ENCODE measurements at regions not wholly inside any gene's neighbourhood (a gene's known extent, or its start where the extent isn't known, plus 50 kb on each side); places are given as distances from the start of the nearest gene placed in this dataset.

DNA sequence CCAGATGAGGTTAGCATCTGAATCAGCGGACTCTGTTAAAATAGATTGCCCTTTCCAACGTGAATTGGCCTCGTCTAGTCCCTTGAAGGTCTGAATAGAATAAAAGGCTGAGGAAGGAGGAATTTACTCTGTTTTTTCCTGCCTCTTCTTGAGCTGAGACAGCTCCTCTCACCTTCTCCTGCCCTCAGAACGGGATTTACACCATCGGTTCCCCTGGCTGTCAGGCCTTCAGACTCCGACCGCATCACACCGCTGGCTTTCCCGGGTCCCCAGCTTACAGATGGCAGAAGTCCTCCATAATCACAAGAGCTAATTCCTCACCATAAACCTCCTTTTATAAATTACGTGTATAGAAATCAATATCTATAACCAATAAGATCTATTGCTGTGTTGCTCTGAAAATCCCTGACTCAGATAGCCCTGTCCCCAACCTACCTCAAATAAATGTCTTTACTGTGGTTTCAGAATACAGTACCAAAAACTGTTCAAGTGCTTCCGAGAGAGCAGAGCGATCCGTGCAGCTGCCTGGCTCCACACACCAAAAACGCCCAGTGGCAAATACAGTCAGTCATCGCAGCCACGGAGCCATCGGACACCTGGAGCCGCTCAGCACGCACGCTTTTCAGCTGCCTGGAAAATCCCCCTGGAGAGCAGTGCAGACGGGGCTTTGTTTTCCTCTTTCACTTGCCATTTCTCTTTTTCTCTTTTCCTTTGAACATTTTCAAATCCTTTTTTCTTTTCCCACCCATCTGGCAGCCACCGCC is 196.9 kb downstream of the NRP2 start:
- H3K4me3 ChIP-seq (IDR thresholded peaks at IDR 0.05; ENCODE audit: insufficient read depth, low read depth, low read length): no peak overlapping the region
- no peaks in the 10 kb centered on the region for H4K20me1 ChIP-seq (ENCODE audit: insufficient read depth)
- no peaks in the 10 kb centered on the region for H3K4me1 ChIP-seq (ENCODE audit: low read depth, poor library complexity, severe bottlenecking)
- H3K79me2 ChIP-seq (ENCODE audit: insufficient read depth, low read depth): no peaks in the 10 kb centered on the region
- no peak overlapping the region for H3K9ac ChIP-seq
- no peak overlapping the region for H3K4me2 ChIP-seq
- H3K27ac ChIP-seq: no peak overlapping the region
- TF ChIP-seq, protein P1, sequence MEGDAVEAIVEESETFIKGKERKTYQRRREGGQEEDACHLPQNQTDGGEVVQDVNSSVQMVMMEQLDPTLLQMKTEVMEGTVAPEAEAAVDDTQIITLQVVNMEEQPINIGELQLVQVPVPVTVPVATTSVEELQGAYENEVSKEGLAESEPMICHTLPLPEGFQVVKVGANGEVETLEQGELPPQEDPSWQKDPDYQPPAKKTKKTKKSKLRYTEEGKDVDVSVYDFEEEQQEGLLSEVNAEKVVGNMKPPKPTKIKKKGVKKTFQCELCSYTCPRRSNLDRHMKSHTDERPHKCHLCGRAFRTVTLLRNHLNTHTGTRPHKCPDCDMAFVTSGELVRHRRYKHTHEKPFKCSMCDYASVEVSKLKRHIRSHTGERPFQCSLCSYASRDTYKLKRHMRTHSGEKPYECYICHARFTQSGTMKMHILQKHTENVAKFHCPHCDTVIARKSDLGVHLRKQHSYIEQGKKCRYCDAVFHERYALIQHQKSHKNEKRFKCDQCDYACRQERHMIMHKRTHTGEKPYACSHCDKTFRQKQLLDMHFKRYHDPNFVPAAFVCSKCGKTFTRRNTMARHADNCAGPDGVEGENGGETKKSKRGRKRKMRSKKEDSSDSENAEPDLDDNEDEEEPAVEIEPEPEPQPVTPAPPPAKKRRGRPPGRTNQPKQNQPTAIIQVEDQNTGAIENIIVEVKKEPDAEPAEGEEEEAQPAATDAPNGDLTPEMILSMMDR (conservative IDR thresholded peaks at IDR 0.05; ENCODE audit: low read depth, low read length): no peak
- no peak overlapping the region for H2AFZ ChIP-seq (ENCODE audit: low read depth)
- H3K36me3 ChIP-seq (ENCODE audit: insufficient read depth): no peaks in the 10 kb centered on the region
- no peaks in the 10 kb centered on the region for H3K27me3 ChIP-seq (ENCODE audit: insufficient read depth, low read depth)

DNA sequence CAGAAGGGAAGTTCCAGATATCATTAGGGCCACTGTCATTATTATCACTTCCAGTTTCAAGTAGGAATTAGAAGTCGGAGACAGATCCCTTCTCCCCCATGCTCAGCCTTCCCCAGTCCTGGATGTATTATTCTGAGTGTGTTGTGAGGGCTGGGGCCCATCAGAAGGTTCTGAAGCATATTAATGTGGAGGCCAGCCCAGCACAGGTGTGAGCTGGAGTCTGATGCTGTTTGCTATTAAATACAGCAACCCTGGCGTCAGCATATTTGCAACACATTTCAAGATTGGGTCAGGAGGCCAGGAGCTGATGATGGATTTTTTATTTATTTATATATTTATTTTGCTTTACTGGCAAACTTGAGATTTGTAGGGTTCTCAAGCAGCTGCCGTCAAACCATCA is 195.2 kb downstream of the NRP2 start:
- H2AFZ ChIP-seq (ENCODE audit: low read depth): no peak overlapping the region

DNA sequence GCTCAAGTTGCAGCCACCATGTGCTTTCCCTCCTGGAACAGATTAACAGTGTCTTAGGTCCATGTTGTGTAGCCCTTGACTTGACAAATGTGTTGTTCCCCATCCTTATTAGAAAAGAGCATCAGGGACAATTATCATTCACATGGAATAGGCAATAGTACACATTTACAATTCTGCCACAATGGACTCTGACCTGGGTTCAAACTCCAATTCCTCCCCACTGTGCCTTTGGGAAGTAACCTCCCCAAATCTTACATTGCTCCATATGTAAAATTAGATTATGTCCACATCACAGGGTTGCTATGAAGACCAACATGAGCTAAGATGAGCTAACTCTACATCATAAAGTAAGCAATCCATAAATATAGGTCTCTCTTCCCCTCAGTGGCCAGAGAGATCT is 193.8 kb downstream of the NRP2 start:
- Histone ChIP-seq H3K27me3 (ENCODE audit: insufficient read depth, low read depth) (no peaks in the 10 kb centered on the region), H3K9ac (no peak overlapping the region), H2AFZ (ENCODE audit: low read depth) (no peak overlapping the region), H3K27ac (no peak overlapping the region), H3K36me3 (ENCODE audit: insufficient read depth) (no peaks in the 10 kb centered on the region), H4K20me1 (ENCODE audit: insufficient read depth) (no peaks in the 10 kb centered on the region), H3K4me3 (IDR thresholded peaks at IDR 0.05; ENCODE audit: insufficient read depth, low read depth, low read length) (no peak overlapping the region), H3K79me2 (ENCODE audit: insufficient read depth, low read depth) (no peaks in the 10 kb centered on the region), H3K4me2 (no peak overlapping the region), H3K4me1 (ENCODE audit: low read depth, poor library complexity, severe bottlenecking) (no peaks in the 10 kb centered on the region)
- TF ChIP-seq, protein P1 (conservative IDR thresholded peaks at IDR 0.05; ENCODE audit: low read depth, low read length): no peak

More for the DNA sequence above, 195.2 kb downstream of the NRP2 start:
- TF ChIP-seq, protein P1 (conservative IDR thresholded peaks at IDR 0.05; ENCODE audit: low read depth, low read length): no peak
- Histone ChIP-seq H4K20me1 (ENCODE audit: insufficient read depth) (no peaks in the 10 kb centered on the region), H3K27ac (no peak overlapping the region), H3K79me2 (ENCODE audit: insufficient read depth, low read depth) (no peaks in the 10 kb centered on the region), H3K4me3 (IDR thresholded peaks at IDR 0.05; ENCODE audit: insufficient read depth, low read depth, low read length) (no peak overlapping the region), H3K36me3 (ENCODE audit: insufficient read depth) (no peaks in the 10 kb centered on the region), H3K4me1 (ENCODE audit: low read depth, poor library complexity, severe bottlenecking) (no peaks in the 10 kb centered on the region), H3K27me3 (ENCODE audit: insufficient read depth, low read depth) (no peaks in the 10 kb centered on the region), H3K9ac (no peak overlapping the region), H3K4me2 (no peak overlapping the region)

DNA sequence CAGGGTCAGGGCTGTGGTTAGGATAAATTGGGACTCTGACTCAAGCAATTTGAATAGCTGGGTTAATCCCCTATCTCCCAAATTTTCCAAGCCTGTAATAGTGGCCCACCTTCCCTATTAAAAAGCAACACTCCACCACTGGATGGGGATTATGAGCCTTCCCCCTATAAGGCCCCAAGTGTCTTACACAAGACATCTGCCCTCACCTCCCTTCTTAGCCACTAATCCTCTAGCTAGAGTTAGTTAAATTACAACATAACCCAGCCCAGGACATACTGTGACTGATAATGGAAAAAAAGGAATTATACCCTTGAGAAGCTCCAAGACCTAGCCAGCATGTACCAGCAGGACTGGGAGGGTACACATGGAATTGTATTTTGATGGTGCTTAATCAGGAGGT is 190.4 kb downstream of the NRP2 start:
- no peak overlapping the region for H3K4me3 ChIP-seq (IDR thresholded peaks at IDR 0.05; ENCODE audit: insufficient read depth, low read depth, low read length)
- H3K79me2 ChIP-seq (ENCODE audit: insufficient read depth, low read depth): no peaks in the 10 kb centered on the region
- H4K20me1 ChIP-seq (ENCODE audit: insufficient read depth): no peaks in the 10 kb centered on the region
- H3K27me3 ChIP-seq (ENCODE audit: insufficient read depth, low read depth): no peaks in the 10 kb centered on the region
- H3K9ac ChIP-seq: no peak overlapping the region
- H3K4me1 ChIP-seq (ENCODE audit: low read depth, poor library complexity, severe bottlenecking): no peaks in the 10 kb centered on the region
- H3K4me2 ChIP-seq: no peak overlapping the region
- H2AFZ ChIP-seq (ENCODE audit: low read depth): no peak overlapping the region
- TF ChIP-seq, protein P1 (conservative IDR thresholded peaks at IDR 0.05; ENCODE audit: low read depth, low read length): no peak
- H3K27ac ChIP-seq: no peak overlapping the region
- H3K36me3 ChIP-seq (ENCODE audit: insufficient read depth): no peaks in the 10 kb centered on the region

All from KMS-11 (cell line).